Uterus (tissue), 2 donors: ENCODE measurements at regions not wholly inside any gene's neighbourhood (a gene's known extent, or its start where the extent isn't known, plus 50 kb on each side); places are given as distances from the start of the nearest gene placed in this dataset.
"Not testable (repeated sequence)": the region's sequence is repeated elsewhere in the genome, so short reads cannot be mapped to it uniquely, and the experiment has no call there.

Experiments used
- POLR2A ChIP-seq, 2 donors: fragments of 450-650 bp; IDR thresholded peaks; one replicate each; pipeline ENCODE4 v1.6.1; 2016; ENCODE audit warnings: antibody characterized with exemption in 2 of 2, mild to moderate bottlenecking in 1 of 2, moderate library complexity in 1 of 2
- TF ChIP-seq, protein P1 (sequence below), 4 experiments: fragments of 200-600 bp in 2 of 4; fragments of 450-650 bp in 2 of 4; sonication (generic) in 2 of 4; IDR thresholded peaks; one replicate each; pipeline ENCODE4 v1.5.1; 2016 to 2019; ENCODE audit warnings: antibody characterized with exemption in 4 of 4, mild to moderate bottlenecking in 2 of 4, moderate library complexity in 1 of 4

DNA sequence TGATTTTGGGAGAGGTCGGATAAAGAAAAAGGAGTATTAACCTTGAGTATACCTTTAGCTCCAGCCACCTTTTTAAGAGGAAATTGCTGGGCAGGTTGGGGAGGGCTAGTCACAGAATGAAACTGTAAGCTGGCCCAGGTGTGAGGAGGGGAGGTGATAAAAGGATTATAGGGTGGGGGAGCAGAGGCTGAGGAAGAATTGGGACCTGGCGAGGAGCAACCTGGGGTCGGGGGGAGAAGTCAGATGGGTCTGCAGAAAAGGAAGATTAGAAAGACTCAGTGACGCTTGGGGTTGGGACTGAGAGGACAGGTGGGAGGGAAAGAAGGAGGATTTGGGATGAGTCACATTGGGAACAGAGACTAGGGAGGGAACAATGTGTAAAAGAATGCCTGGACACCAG lies 1548.5 kb upstream of the WWC1 start:
- TF ChIP-seq, protein P1, sequence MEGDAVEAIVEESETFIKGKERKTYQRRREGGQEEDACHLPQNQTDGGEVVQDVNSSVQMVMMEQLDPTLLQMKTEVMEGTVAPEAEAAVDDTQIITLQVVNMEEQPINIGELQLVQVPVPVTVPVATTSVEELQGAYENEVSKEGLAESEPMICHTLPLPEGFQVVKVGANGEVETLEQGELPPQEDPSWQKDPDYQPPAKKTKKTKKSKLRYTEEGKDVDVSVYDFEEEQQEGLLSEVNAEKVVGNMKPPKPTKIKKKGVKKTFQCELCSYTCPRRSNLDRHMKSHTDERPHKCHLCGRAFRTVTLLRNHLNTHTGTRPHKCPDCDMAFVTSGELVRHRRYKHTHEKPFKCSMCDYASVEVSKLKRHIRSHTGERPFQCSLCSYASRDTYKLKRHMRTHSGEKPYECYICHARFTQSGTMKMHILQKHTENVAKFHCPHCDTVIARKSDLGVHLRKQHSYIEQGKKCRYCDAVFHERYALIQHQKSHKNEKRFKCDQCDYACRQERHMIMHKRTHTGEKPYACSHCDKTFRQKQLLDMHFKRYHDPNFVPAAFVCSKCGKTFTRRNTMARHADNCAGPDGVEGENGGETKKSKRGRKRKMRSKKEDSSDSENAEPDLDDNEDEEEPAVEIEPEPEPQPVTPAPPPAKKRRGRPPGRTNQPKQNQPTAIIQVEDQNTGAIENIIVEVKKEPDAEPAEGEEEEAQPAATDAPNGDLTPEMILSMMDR (IDR thresholded peaks at IDR 0.05) = not testable (repeated sequence)
- not testable (repeated sequence) for TF ChIP-seq POLR2A (IDR thresholded peaks at IDR 0.05)
